GM21723 (cell line): ENCODE measurements at regions not wholly inside any gene's neighbourhood (a gene's known extent, or its start where the extent isn't known, plus 50 kb on each side); places are given as distances from the start of the nearest gene placed in this dataset.

Experiments
- ATAC-seq: cut with Tn5 transposase; IDR thresholded peaks from one replicate; pipeline ENCODE4 v1.9.1; 2021; ENCODE audit warnings: mild to moderate bottlenecking, moderate library complexity; ENCODE audit not compliant: unreplicated experiment

- no peak for ATAC-seq
Observed at GRCh38 chr22:48953103-48953720, 874.5 kb downstream of the BRD1 start.

GRCh38 chr22:48952256-48953102 lies 875.2 kb downstream of the BRD1 start:
- no peak for ATAC-seq

- ATAC-seq, result no peak
Observed at GRCh38 chr22:48951836-48952235, 875.8 kb downstream of the BRD1 start.

- no peak for ATAC-seq
Observed at GRCh38 chr22:48950151-48950915, 877.3 kb downstream of the BRD1 start.

- ATAC-seq, result no peak
Observed at GRCh38 chr22:48949375-48950149, 878.1 kb downstream of the BRD1 start.

GRCh38 chr22:48948575-48949170 lies 879.0 kb downstream of the BRD1 start:
- ATAC-seq, result no peak

- no peak for ATAC-seq
Observed at GRCh38 chr22:48947636-48948035, 880.0 kb downstream of the BRD1 start.

GRCh38 chr22:48945621-48946458 lies 881.8 kb downstream of the BRD1 start:
- ATAC-seq, result no peak

GRCh38 chr22:48944751-48945620 lies 882.7 kb downstream of the BRD1 start:
- no peak for ATAC-seq

- no peak for ATAC-seq
Observed at GRCh38 chr22:48944433-48944750, 883.3 kb downstream of the BRD1 start.

GRCh38 chr22:48943567-48944432 lies 883.9 kb downstream of the BRD1 start:
- ATAC-seq, result no peak

- ATAC-seq, result no peak
Observed at GRCh38 chr22:48942698-48943566, 884.7 kb downstream of the BRD1 start.

- no peak for ATAC-seq
Observed at GRCh38 chr22:48941903-48942575, 885.6 kb downstream of the BRD1 start.

GRCh38 chr22:48941033-48941902 lies 886.4 kb downstream of the BRD1 start:
- no peak for ATAC-seq

- no peak for ATAC-seq
Observed at GRCh38 chr22:48940266-48941032, 887.2 kb downstream of the BRD1 start.
